Psoas muscle (tissue), 7 donors: ENCODE measurements at regions not wholly inside any gene's neighbourhood (a gene's known extent, or its start where the extent isn't known, plus 50 kb on each side); places are given as distances from the start of the nearest gene placed in this dataset.
A peak's percentile ranks its signal among the peaks of the same experiment; 100 is the strongest.

Experiments
- ATAC-seq, 4 donors: fragments of 200-7000 bp; cut with Tn5 transposase; one replicate each; pipeline ENCODE4 v1.9.1; 2020; ENCODE audit warnings: moderate library complexity in 3 of 4, mild to moderate bottlenecking in 2 of 4
- DNase-seq, 2 donors: peaks; one replicate each; pipeline ENCODE4 v3.0.0-alpha.2; 2020
- H3K27ac ChIP-seq: fragments of 200-600 bp; one replicate; pipeline ENCODE4 v1.8.0; 2022
- H3K27me3 ChIP-seq, 3 donors: fragments of 200-600 bp in 1 of 3; one replicate each; pipeline versions ENCODE4 v1.6.1 to v1.8.0; 2013 to 2022; ENCODE audit warnings: low read length in 2 of 3, mild to moderate bottlenecking in 2 of 3, moderate library complexity in 1 of 3; ENCODE audit not compliant: insufficient read depth in 3 of 3
- H3K36me3 ChIP-seq, 2 donors: fragments of 200-600 bp in 1 of 2; one replicate each; pipeline versions ENCODE4 v1.6.1 to v1.8.0; 2013 to 2022; ENCODE audit warnings: low read depth in 1 of 2, mild to moderate bottlenecking in 1 of 2, moderate library complexity in 1 of 2; ENCODE audit not compliant: insufficient read depth in 1 of 2
- H3K4me1 ChIP-seq: fragments of 200-600 bp; one replicate; pipeline ENCODE4 v1.8.0; 2022
- H3K4me3 ChIP-seq: fragments of 200-600 bp; one replicate; pipeline ENCODE4 v1.8.0; 2022; ENCODE audit warnings: mild to moderate bottlenecking
- H3K9me3 ChIP-seq: fragments of 200-600 bp; one replicate; pipeline ENCODE4 v1.8.0; 2022
- WGBS, 3 donors: extraction: QIAGEN DNeasy Blood & Tissue Kit; methylation state at CpG; one replicate each; pipeline versions ENCODE4 v1.1.6 to v1.1.7; 2013; 5-methylcytosine and 5-hydroxymethylcytosine counted together
- intact Hi-C, 2 donors: fragments of 100-400 bp; cut with DNase I; formaldehyde crosslinking; loops; one replicate each; pipeline versions ENCODE4 v1.11.0 to v1.14.2; 2022
- TF ChIP-seq, protein P1 (sequence below): fragments of 200-600 bp; IDR thresholded peaks from one replicate; pipeline ENCODE4 v1.8.0; 2022; ENCODE audit warnings: antibody characterized with exemption
- donor health status: healthy with polysubstance abuse.
- donor health status: DM: no; HTN: no; CAD: no; lungs with moderate emphysema.
- donor health status: Bipolar disorder and iron deficiency.
- donor health status: healthy.
- donor health status: DM: yes; HTN: yes; CAD: no.
- donor health status: DM: no; HTN: no; CAD: no.
- donor health status: DM: yes; HTN: yes; CAD: no.

DNA sequence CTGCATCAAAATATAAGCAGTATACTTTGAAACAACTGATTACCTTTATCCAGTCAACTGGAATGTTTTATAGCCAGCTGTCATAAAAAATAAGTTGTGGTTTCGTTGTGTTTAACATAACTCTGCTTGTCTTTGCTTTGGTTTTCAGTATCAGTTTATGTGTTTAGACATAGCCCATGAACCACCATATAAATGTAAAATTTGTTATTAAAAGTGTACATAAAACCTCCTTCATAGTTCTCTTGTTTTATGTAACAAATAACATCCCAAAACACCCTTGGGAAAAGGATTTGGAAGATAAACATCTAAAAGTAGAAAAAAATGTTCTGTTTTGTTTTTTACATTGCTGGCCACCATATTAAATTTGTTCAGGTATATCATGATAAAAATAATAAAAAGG, 347.0 kb upstream of the PROK2 start:
- H3K4me3 ChIP-seq = no peak overlapping the region
- peaks cover 16% of the 10 kb centered on the region for H3K4me1 ChIP-seq
- intact Hi-C loops = no loop called here
- 89 to 100% (median 93%) methylated on average over 1 of the region's 1 CpG for WGBS, 3 donors
- ATAC-seq (no peak), DNase-seq (no peak)
- H3K9me3 ChIP-seq = no peaks in the 10 kb centered on the region
- peaks cover 0 to 2% (median 0%) of the 10 kb centered on the region in 3 donors for H3K27me3 ChIP-seq
- TF ChIP-seq, protein P1, sequence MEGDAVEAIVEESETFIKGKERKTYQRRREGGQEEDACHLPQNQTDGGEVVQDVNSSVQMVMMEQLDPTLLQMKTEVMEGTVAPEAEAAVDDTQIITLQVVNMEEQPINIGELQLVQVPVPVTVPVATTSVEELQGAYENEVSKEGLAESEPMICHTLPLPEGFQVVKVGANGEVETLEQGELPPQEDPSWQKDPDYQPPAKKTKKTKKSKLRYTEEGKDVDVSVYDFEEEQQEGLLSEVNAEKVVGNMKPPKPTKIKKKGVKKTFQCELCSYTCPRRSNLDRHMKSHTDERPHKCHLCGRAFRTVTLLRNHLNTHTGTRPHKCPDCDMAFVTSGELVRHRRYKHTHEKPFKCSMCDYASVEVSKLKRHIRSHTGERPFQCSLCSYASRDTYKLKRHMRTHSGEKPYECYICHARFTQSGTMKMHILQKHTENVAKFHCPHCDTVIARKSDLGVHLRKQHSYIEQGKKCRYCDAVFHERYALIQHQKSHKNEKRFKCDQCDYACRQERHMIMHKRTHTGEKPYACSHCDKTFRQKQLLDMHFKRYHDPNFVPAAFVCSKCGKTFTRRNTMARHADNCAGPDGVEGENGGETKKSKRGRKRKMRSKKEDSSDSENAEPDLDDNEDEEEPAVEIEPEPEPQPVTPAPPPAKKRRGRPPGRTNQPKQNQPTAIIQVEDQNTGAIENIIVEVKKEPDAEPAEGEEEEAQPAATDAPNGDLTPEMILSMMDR = no peak
- H3K27ac ChIP-seq = no peak overlapping the region
- no peaks in the 10 kb centered on the region for H3K36me3 ChIP-seq

DNA sequence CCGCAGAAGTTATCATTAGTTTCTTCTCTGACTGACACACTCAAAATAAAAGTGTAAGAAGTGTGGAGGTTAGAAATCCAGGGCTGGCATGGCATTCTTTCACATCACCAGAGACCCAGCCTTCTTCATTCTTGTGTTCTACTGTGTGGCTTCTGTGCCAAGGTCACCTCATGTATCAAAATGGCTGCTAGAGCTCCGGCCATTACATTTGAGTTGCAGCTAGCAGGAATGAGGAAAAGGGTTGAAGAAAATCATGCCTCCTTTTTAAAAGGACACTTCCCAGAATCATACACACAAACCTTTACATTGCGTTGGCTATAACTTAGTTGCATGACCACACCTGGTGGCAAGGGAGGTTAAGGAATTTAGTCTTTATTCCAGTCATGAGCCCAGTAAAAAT, 345.6 kb upstream of the PROK2 start:
- intact Hi-C loops = no loop called here
- Histone ChIP-seq H3K4me1 (peaks cover 16% of the 10 kb centered on the region), H3K27ac (no peak overlapping the region), H3K36me3 (no peaks in the 10 kb centered on the region), H3K27me3 (peaks cover 0 to 2% (median 0%) of the 10 kb centered on the region in 3 donors), H3K4me3 (no peak overlapping the region), H3K9me3 (no peaks in the 10 kb centered on the region)
- DNase-seq (no peak), ATAC-seq (no peak)
- 99 to 100% (median 99%) methylated on average over 3 of the region's 3 CpGs for WGBS, 3 donors
- TF ChIP-seq, protein P1 = no peak

GRCh38 chr3:72129501-72130094, 344.6 kb upstream of the PROK2 start:
- H3K4me3 ChIP-seq = no peak overlapping the region
- no peaks in the 10 kb centered on the region for H3K36me3 ChIP-seq
- no peaks in the 10 kb centered on the region for H3K9me3 ChIP-seq
- no peak for DNase-seq
- WGBS, 3 donors = 24 to 46% (median 27%) methylated on average over 5 of the region's 5 CpGs
- intact Hi-C loops = loop anchor here in 1 of 2 donors (10.0 kb wide), 1 partner anchor 105 kb away; no protein-coding TSS in a partner anchor
- H3K27ac ChIP-seq = no peak overlapping the region
- peak; percentile 60 to 77 (median 68) for ATAC-seq
- peaks cover 20% of the 10 kb centered on the region for H3K4me1 ChIP-seq
- H3K27me3 ChIP-seq = peaks cover 0 to 2% (median 0%) of the 10 kb centered on the region in 3 donors
- TF ChIP-seq, protein P1 = no peak

- Histone ChIP-seq H3K27ac (no peak overlapping the region), H3K9me3 (no peaks in the 10 kb centered on the region), H3K4me3 (no peak overlapping the region), H3K27me3 (peaks cover 0 to 2% (median 0%) of the 10 kb centered on the region in 3 donors), H3K4me1 (peaks cover 25% of the 10 kb centered on the region), H3K36me3 (no peaks in the 10 kb centered on the region)
- ATAC-seq = no peak
- 9 to 60% (median 21%) methylated on average over 2 of the region's 2 CpGs for WGBS, 3 donors
- intact Hi-C loops = loop anchor here in 1 of 2 donors (10.0 kb wide), 1 partner anchor 106 kb away; no protein-coding TSS in a partner anchor
- TF ChIP-seq, protein P1 = no peak
- DNase-seq = no peak
Measured at GRCh38 chr3:72128921-72129320, 344.0 kb upstream of the PROK2 start.

- intact Hi-C loops = loop anchor here in 1 of 2 donors (10.0 kb wide), 1 partner anchor 107 kb away; no protein-coding TSS in a partner anchor
- WGBS, 3 donors = 97 to 98% (median 97%) methylated on average over 3 of the region's 3 CpGs
- no peak overlapping the region for H3K4me3 ChIP-seq
- TF ChIP-seq, protein P1 = no peak
- DNase-seq (no peak), ATAC-seq (peak in 1 of 4 donors; percentile 19)
- no peaks in the 10 kb centered on the region for H3K9me3 ChIP-seq
- H3K36me3 ChIP-seq = no peaks in the 10 kb centered on the region
- no peaks in the 10 kb centered on the region for H3K27me3 ChIP-seq
- H3K27ac ChIP-seq = no peak overlapping the region
- H3K4me1 ChIP-seq = peaks cover 28% of the 10 kb centered on the region
Measured at GRCh38 chr3:72127844-72128243, 342.9 kb upstream of the PROK2 start.
